Liver (tissue), 3 donors: ENCODE measurements at regions not wholly inside any gene's neighbourhood (a gene's known extent, or its start where the extent isn't known, plus 50 kb on each side); places are given as distances from the start of the nearest gene placed in this dataset.

Source experiments
- ATF3 ChIP-seq: IDR thresholded peaks from 2 replicates; pipeline ENCODE4 v1.6.1; 2016; ENCODE audit warnings: antibody characterized with exemption
- CTCF ChIP-seq: fragments of 150-350 bp; IDR thresholded peaks from 2 replicates; pipeline ENCODE4 v1.5.1; 2017; ENCODE audit warnings: improper control_type of control experiment, low read depth, low read length; ENCODE audit not compliant: missing input control
- HNF4G ChIP-seq: IDR thresholded peaks from 2 replicates; pipeline ENCODE4 v1.6.1; 2016; ENCODE audit warnings: antibody characterized with exemption
- JUND ChIP-seq, 2 donors: IDR thresholded peaks; 2 replicates each; pipeline ENCODE4 v1.6.1; 2016; ENCODE audit warnings: antibody characterized with exemption in 2 of 2
- MAX ChIP-seq: IDR thresholded peaks from 2 replicates; pipeline ENCODE4 v1.6.1; 2016; ENCODE audit warnings: antibody characterized with exemption
- REST ChIP-seq: IDR thresholded peaks from 2 replicates; pipeline ENCODE4 v1.6.1; 2016; ENCODE audit warnings: antibody characterized with exemption, mild to moderate bottlenecking
- RXRA ChIP-seq, 2 donors: IDR thresholded peaks; 2 replicates each; pipeline ENCODE4 v1.6.1; 2017 to 2018; ENCODE audit warnings: antibody characterized with exemption in 2 of 2, mild to moderate bottlenecking in 1 of 2
- TAF1 ChIP-seq: conservative IDR thresholded peaks from 2 replicates; pipeline ENCODE4 v1.6.1; 2016; ENCODE audit warnings: antibody characterized with exemption, mild to moderate bottlenecking
- donor health status: healthy.
- donor health status: healthy.

- no peak for TF ChIP-seq CTCF
- TF ChIP-seq MAX = no peak
- TF ChIP-seq TAF1 = no peak
- no peak for TF ChIP-seq REST
- no peak for TF ChIP-seq ATF3
- no peak for TF ChIP-seq JUND (IDR thresholded peaks at IDR 0.05)
- TF ChIP-seq RXRA (IDR thresholded peaks at IDR 0.05) = no peak
- no peak for TF ChIP-seq HNF4G
Observed at GRCh38 chr16:73746554-73746953, 550.1 kb upstream of the PSMD7 start.
